ENCODE measurements at regions not wholly inside any gene's neighbourhood (a gene's known extent, or its start where the extent isn't known, plus 50 kb on each side); places are given as distances from the start of the nearest gene placed in this dataset.
A peak's percentile ranks its signal among the peaks of the same experiment; 100 is the strongest.
"Not testable (repeated sequence)": the region's sequence is repeated elsewhere in the genome, so short reads cannot be mapped to it uniquely, and the experiment has no call there.

DNA sequence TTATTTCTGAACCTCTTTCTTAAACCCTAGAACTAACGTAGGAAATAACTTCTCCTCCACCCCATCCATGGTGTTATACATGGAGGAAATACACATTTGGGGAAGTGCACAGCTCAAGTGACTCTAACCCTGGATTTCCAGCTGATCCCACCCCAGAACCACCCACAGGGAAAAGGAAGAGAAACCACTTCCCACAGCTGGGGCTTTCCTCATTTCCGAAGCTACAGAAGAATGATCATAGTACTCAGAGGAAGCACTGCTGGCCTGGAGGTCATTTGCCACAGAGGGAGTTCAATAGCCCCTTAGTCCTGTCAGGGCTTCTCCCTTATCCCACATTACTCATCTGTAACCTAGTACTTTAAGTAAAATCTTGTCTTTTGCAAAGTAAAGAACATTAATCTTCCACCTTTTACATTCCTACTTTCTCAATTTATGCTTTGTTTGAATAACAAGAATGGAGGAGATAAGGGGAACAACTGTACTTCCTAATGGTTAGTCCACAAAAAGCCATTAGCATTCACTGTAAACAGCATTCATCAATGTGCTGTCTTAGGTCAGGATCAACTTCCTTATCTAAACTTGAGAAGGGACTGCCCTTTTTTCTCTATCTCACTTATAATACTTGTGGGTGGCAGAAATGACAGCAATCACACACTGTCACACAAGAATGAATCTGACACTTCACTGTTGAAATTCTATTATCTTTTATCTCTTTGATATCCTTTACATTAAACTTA is 63.0 kb upstream of the RGS1 start:
- Histone ChIP-seq H3K36me3 (no peaks in the 10 kb centered on the region), H3K27me3 (no peaks in the 10 kb centered on the region), H3K9me3 (no peaks in the 10 kb centered on the region), H3K4me3 (no peak overlapping the region), H3K4me1 (peaks cover 0 to 2% (median 0%) of the 10 kb centered on the region in 3 donors), H3K27ac (peak overlapping the region in 2 of 4 donors; percentile 10 to 40)
- intact Hi-C loops (cut with DNase I), result no loop called here
- WGBS, 2 donors, result 40 to 50% methylated on average over 2 of the region's 2 CpGs
- TF ChIP-seq POLR2A (IDR thresholded peaks at IDR 0.05), result no peak
- TF ChIP-seq, protein P1, sequence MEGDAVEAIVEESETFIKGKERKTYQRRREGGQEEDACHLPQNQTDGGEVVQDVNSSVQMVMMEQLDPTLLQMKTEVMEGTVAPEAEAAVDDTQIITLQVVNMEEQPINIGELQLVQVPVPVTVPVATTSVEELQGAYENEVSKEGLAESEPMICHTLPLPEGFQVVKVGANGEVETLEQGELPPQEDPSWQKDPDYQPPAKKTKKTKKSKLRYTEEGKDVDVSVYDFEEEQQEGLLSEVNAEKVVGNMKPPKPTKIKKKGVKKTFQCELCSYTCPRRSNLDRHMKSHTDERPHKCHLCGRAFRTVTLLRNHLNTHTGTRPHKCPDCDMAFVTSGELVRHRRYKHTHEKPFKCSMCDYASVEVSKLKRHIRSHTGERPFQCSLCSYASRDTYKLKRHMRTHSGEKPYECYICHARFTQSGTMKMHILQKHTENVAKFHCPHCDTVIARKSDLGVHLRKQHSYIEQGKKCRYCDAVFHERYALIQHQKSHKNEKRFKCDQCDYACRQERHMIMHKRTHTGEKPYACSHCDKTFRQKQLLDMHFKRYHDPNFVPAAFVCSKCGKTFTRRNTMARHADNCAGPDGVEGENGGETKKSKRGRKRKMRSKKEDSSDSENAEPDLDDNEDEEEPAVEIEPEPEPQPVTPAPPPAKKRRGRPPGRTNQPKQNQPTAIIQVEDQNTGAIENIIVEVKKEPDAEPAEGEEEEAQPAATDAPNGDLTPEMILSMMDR (IDR thresholded peaks at IDR 0.05), result no peak
- no peak for DNase-seq

DNA sequence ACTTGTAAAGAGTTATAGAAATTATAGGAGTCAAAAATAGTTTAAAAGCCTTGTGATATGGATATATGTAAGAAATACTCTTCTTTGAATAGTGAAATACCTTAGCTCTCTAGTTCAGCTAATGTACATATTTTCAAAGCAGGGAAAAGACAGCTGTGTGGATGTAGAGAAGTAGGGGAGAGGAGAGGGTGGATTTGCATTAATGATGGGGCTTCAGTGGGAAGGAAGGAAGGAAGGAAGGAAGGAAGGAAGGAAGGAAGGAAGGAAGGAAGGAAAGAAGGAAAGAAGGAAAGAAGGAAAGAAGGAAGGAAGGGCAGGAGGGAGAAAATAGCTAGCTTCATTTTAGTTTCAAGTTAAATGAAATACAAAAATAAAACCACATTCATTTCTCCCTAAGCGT is 62.4 kb upstream of the RGS1 start:
- TF ChIP-seq POLR2A (IDR thresholded peaks at IDR 0.05), result no peak
- TF ChIP-seq, protein P1 (IDR thresholded peaks at IDR 0.05), result no peak
- DNase-seq, result no peak
- no peaks in the 10 kb centered on the region for H3K9me3 ChIP-seq
- no peak overlapping the region for H3K4me3 ChIP-seq
- H3K36me3 ChIP-seq, result no peaks in the 10 kb centered on the region
- intact Hi-C loops (cut with DNase I), result no loop called here
- 72 to 78% methylated on average over 1 of the region's 1 CpG for WGBS, 2 donors
- H3K4me1 ChIP-seq, result peaks cover 0 to 2% (median 0%) of the 10 kb centered on the region in 3 donors
- peak overlapping the region in 1 of 4 donors; percentile 10 for H3K27ac ChIP-seq
- H3K27me3 ChIP-seq, result no peaks in the 10 kb centered on the region

GRCh38 chr1:192513697-192514096 is 61.9 kb upstream of the RGS1 start:
- Histone ChIP-seq H3K27me3 (no peaks in the 10 kb centered on the region), H3K27ac (no peak overlapping the region), H3K9me3 (no peaks in the 10 kb centered on the region), H3K36me3 (no peaks in the 10 kb centered on the region), H3K4me3 (no peak overlapping the region), H3K4me1 (peaks cover 0 to 2% (median 0%) of the 10 kb centered on the region in 3 donors)
- intact Hi-C loops (cut with DNase I), result no loop called here
- TF ChIP-seq POLR2A (IDR thresholded peaks at IDR 0.05), result no peak
- TF ChIP-seq, protein P1 (IDR thresholded peaks at IDR 0.05), result no peak
- no peak for DNase-seq
- 50 to 61% methylated on average over 1 of the region's 1 CpG for WGBS, 2 donors

- Histone ChIP-seq H3K27ac (peak overlapping the region in 2 of 4 donors; percentile 7 to 41), H3K4me3 (no peak overlapping the region), H3K36me3 (no peaks in the 10 kb centered on the region), H3K4me1 (peaks cover 0 to 2% (median 0%) of the 10 kb centered on the region in 3 donors), H3K9me3 (no peaks in the 10 kb centered on the region), H3K27me3 (no peaks in the 10 kb centered on the region)
- WGBS, 2 donors, result 35 to 43% methylated on average over 11 of the region's 11 CpGs
- intact Hi-C loops (cut with DNase I), result no loop called here
- no peak for DNase-seq
- no peak for TF ChIP-seq POLR2A (IDR thresholded peaks at IDR 0.05)
Observed at GRCh38 chr1:192516776-192517297, 58.7 kb upstream of the RGS1 start.

GRCh38 chr1:192517716-192518355 is 57.7 kb upstream of the RGS1 start:
- H3K27me3 ChIP-seq; H3K4me3 ChIP-seq; H3K36me3 ChIP-seq; DNase-seq; intact Hi-C loops (cut with DNase I); H3K4me1 ChIP-seq; H3K9me3 ChIP-seq: not testable (repeated sequence)
- 79 to 80% methylated on average over 6 of the region's 6 CpGs for WGBS, 2 donors
- H3K27ac ChIP-seq, result peak overlapping the region in 1 of 4 donors; percentile 41

DNA sequence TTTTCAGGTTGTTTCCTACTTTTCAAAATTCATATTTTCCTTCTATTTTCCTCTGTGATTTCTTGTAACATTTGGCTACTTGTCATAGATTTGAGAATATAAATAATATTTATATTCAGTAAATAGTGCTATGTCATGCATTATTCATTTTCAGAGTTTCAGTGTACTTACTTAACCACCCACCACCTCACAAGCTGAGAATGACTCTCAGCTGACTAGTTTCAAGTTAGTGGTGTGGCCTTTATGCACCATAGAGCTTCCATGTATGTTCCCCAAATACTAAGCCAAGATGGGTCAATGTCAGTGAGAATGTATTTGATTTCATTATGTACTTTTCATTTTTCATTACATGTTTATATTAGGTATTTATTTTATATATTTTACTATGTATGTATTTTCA is 56.9 kb upstream of the RGS1 start:
- DNase-seq, result no peak
- intact Hi-C loops (cut with DNase I), result no loop called here
- Histone ChIP-seq H3K27me3 (no peaks in the 10 kb centered on the region), H3K36me3 (no peaks in the 10 kb centered on the region), H3K9me3 (no peaks in the 10 kb centered on the region), H3K4me3 (no peak overlapping the region), H3K4me1 (no peaks in the 10 kb centered on the region), H3K27ac (no peak overlapping the region)
- no peak for TF ChIP-seq POLR2A (IDR thresholded peaks at IDR 0.05)
- TF ChIP-seq, protein P1 (IDR thresholded peaks at IDR 0.05), result no peak

Data from esophagus squamous epithelium (tissue), 5 donors.